BJ (cell line): ENCODE measurements at regions not wholly inside any gene's neighbourhood (a gene's known extent, or its start where the extent isn't known, plus 50 kb on each side); places are given as distances from the start of the nearest gene placed in this dataset.

ENCODE experiments used
- CTCF ChIA-PET: fragments of 350-600 bp; formaldehyde crosslinking; extraction: SDS; loops from one replicate; lab custom pipeline; 2021; ENCODE audit warnings: antibody characterized with exemption, inconsistent platforms; lab: Yijun Ruan, JAX
- POLR2A ChIA-PET: fragments of 300-600 bp; sonication (Branson Sonifier 250); formaldehyde crosslinking; extraction: SDS; loops from one replicate; lab custom pipeline; 2021; ENCODE audit warnings: antibody characterized with exemption; lab: Charles Lee
- DNase-seq: peaks from one replicate; pipeline ENCODE4 v3.0.0-alpha.2; 2011; ENCODE audit warnings: low read depth
- H3K27me3 ChIP-seq: 2 replicates; pipeline ENCODE4 v1.6.0; 2011; ENCODE audit warnings: low read length; ENCODE audit not compliant: control insufficient read depth, insufficient read depth
- H3K36me3 ChIP-seq: 2 replicates; pipeline ENCODE4 v1.5.1; 2011; ENCODE audit warnings: low read length; ENCODE audit not compliant: control insufficient read depth, insufficient read depth
- H3K4me3 ChIP-seq: 2 replicates; pipeline ENCODE4 v1.5.1; 2011; ENCODE audit warnings: low read depth, mild to moderate bottlenecking, control low read depth, low read length
- TF ChIP-seq, protein P1 (sequence below): IDR thresholded peaks from 2 replicates; pipeline ENCODE4 v1.5.1; 2011; ENCODE audit warnings: low read depth, mild to moderate bottlenecking, control low read depth, inconsistent platforms, low read length, moderate library complexity; ENCODE audit not compliant: insufficient read depth

DNA sequence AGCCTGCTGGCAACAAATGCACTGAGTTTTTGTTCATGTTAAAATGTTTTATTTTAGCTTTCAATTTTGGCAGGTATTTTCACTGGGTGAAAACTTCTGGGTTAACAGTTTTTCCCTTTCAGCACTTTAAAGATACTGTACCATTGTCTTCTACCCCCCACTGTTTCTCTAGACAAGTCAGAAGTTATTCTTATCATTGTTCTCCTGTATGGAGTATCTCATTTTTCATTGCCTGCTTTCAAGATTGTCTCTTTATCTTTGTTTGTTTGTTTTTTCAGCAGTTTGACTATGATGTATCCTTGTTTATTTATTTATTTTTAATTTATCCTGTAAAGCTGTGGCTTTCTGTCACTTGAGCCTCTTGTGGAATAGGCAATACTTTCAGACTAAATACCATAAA lies 277.0 kb downstream of the ICOS start:
- TF ChIP-seq, protein P1, sequence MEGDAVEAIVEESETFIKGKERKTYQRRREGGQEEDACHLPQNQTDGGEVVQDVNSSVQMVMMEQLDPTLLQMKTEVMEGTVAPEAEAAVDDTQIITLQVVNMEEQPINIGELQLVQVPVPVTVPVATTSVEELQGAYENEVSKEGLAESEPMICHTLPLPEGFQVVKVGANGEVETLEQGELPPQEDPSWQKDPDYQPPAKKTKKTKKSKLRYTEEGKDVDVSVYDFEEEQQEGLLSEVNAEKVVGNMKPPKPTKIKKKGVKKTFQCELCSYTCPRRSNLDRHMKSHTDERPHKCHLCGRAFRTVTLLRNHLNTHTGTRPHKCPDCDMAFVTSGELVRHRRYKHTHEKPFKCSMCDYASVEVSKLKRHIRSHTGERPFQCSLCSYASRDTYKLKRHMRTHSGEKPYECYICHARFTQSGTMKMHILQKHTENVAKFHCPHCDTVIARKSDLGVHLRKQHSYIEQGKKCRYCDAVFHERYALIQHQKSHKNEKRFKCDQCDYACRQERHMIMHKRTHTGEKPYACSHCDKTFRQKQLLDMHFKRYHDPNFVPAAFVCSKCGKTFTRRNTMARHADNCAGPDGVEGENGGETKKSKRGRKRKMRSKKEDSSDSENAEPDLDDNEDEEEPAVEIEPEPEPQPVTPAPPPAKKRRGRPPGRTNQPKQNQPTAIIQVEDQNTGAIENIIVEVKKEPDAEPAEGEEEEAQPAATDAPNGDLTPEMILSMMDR: no peak
- no peak for DNase-seq
- no peaks in the 10 kb centered on the region for H3K36me3 ChIP-seq
- ChIA-PET POLR2A (no interaction called here), CTCF (no interaction called here)
- H3K4me3 ChIP-seq: no peak overlapping the region
- H3K27me3 ChIP-seq: no peaks in the 10 kb centered on the region

DNA sequence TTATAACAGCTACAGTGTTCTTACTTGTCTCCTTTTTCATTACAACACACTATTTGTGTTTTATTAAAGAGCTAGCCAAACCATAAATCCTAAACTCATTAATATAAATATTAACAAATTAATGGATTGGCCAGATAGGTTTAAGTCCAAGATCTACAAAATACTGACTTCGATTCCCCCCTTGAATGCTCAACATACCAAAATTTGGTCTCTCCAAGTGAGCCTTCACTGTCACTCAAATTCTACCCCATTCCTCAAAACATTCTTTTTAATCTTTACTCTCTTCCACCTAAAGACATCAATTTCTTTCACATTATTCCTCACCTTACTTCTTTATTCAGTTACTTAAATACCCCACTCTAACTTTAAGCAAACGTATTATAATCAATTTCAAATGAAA lies 281.5 kb downstream of the ICOS start:
- H3K27me3 ChIP-seq: no peaks in the 10 kb centered on the region
- TF ChIP-seq, protein P1: no peak
- DNase-seq: no peak
- no peaks in the 10 kb centered on the region for H3K36me3 ChIP-seq
- H3K4me3 ChIP-seq: no peak overlapping the region
- ChIA-PET CTCF (no interaction called here), POLR2A (no interaction called here)

DNA sequence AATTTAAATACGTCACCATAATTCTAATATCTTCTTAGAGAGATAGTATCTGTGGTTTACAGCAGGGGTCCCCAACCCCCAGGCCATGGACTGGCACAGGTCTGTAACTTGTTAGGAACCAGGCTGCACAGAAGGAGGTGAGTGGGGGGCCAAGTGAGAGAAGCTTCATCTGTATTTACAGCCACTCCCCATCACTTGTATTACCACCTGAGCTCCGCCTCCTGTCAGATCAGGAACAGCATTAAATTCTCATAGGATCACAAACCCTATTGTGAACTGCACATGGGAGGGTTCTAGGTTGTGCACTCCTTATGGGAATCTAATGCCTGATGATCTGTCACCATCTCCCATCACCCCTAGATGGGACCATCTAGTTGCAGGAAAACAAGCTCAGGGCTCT lies 282.6 kb downstream of the ICOS start:
- DNase-seq: no peak
- ChIA-PET POLR2A (no interaction called here), CTCF (interaction anchor here (1.0 kb wide), 1 partner anchor 42 kb away, joined by 3 read pairs; no protein-coding TSS in a partner anchor)
- Histone ChIP-seq H3K4me3 (no peak overlapping the region), H3K36me3 (no peaks in the 10 kb centered on the region), H3K27me3 (no peaks in the 10 kb centered on the region)
- TF ChIP-seq, protein P1: no peak

DNA sequence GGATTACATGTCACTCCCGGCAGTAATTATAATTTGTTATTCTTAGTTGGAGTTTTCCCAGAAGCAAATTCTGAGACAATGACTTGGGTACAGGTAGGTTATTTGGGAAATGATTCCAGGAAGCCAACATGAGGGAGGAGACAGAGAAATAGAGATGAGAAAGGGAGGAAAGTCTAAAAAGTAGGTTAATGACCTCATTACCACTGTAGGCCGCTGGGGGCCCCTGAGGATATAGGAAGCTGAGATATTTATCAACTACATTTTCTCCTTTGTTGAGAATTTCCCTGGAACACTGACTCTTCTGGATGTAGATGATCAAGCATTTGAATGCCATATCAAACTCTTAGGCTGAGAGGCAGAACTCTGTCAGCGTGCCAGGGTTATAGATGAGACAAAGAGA lies 284.3 kb downstream of the ICOS start:
- CTCF ChIA-PET: no interaction called here
- H3K4me3 ChIP-seq: no peak overlapping the region

DNA sequence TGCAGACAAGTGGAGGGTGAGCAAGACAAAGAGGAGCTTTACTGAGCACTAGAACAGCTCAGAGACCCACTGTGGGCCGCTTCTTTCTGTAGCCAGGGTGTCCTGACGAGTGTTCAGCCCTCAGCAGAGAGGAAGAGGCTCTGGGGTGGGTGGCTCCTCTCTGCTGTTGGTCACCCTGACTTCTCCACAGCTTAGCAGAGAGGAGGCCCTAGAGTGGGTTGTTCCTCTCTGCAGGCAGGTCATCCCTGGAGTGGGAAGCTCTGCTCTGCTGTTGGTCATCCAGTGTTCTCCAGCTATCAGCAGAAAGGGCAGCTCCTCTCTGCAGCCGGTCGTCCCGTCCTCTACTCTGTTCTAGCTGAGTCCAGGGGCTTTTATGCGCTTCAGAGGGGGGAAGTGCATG lies 286.5 kb downstream of the ICOS start:
- Histone ChIP-seq H3K4me3 (no peak overlapping the region), H3K27me3 (no peaks in the 10 kb centered on the region), H3K36me3 (no peaks in the 10 kb centered on the region)
- DNase-seq: no peak
- TF ChIP-seq, protein P1: no peak
- POLR2A ChIA-PET: no interaction called here
- CTCF ChIA-PET: interaction anchor here (0.6 to 2.2 kb wide), 2 partner anchors 33 to 36 kb away, joined by 3 to 5 read pairs; no protein-coding TSS in a partner anchor

More for the DNA sequence above, 284.3 kb downstream of the ICOS start:
- DNase-seq: no peak
- TF ChIP-seq, protein P1: no peak
- no peaks in the 10 kb centered on the region for H3K36me3 ChIP-seq
- POLR2A ChIA-PET: no interaction called here
- no peaks in the 10 kb centered on the region for H3K27me3 ChIP-seq
